ENCODE measurements at regions not wholly inside any gene's neighbourhood (a gene's known extent, or its start where the extent isn't known, plus 50 kb on each side); places are given as distances from the start of the nearest gene placed in this dataset.

GRCh38 chr6:6704103-6705060, 115.9 kb downstream of the LY86 start:
- no peak for DNase-seq

DNA sequence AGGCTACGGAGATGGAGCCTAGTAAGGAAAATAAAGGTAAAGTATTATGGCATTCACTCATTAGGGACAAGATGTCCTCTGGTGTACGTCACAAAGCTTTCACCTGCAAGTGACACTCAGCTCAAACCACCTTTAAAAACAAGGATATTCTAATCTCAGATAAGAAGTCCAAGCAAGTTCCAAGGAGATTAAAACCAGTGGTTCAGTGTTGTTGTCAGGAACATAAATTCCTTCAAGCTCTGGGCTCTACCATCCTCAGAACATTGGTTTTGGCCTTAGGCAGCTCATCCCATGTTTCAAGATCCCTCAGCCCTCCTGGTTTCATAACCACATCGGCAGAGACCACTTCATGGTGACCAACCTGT, 116.5 kb downstream of the LY86 start:
- DNase-seq = no peak

DNA sequence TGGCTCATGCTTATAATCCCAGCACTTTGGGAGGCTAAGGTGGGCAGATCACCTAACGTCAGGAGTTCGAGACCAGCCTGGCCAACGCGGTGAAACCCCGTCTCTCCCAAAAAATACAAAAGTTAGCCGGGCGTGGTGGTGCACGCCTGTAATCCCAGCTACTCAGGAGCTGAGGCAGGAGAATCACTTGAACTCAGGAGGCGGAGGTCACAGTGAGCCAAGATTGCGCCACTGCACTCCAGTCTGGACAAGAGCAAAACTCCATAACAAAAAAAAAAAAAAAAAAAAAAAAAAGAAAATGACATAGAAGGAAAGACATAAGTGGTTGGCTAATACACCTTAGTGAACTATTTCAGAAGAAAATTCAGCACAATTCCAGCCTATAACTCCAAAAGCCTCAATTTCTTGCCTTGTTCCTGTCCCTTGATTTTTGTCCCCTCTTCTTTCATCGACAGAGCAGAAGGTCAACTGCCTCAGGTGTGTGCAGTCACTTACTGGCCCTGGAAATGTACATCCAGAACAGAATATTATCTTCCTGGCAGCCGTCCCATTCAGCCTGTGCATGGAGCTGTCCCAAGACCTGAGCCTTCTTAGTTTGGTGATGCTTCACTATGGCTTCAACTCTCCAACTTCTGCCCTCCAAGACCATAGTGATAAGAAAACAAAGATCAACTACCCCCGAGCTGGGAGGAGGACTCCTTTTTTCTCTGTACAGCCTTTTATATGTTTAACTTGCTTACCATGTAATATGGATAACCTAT, 117.6 kb downstream of the LY86 start:
- no peak for DNase-seq

GRCh38 chr6:6707143-6707542, 118.6 kb downstream of the LY86 start:
- no peak for DNase-seq

DNA sequence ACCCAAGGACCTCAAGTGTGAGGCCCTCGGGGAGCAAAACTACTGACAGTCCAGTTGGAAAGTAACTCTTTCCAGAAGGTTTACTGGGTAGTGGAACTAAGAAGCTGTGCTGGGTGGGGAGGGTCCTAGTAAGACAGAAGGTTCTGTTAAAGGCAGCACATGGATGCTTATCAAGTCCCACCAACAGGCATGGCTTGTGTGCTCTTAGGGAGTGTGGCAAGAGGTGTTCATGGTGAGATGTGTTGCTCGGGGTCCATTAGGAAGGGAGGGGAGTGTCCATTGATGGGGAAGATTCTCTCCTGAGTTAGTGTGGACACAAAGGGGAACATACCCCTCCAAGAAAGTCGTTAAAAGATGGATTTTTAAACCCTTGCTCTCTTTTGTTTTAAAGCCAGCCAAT, 120.6 kb downstream of the LY86 start:
- DNase-seq = no peak

GRCh38 chr6:6711031-6711785, 122.7 kb downstream of the LY86 start:
- DNase-seq = no peak

DNA sequence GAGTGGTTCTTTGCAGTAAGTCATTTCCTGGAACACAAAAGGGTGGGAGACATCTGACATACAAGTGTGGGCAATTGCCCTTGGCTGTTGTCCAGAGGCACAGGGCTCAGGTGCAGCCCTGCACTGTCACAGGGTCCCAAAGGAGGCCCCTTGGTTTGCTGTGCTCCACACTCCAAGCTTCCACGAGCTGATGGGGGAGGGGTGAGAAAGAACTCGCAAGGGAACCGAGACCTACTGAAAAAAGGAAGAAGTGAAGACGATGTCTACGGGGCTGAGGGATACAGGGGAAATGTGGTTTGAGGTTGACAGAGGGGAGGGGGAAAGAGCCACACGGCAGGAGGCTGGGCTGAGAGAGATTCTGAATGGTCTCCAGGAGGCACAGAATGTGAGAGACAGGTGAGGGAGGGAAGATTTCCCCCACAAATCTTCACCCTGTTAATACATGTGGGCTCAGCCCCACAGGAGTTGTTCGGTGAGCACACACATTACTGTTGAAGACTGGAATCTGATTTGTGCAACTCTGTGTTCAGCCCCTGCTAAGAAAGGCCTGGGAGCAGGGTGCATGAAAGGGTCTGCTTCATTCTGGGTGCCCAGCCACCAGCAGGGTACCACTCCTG, 123.4 kb downstream of the LY86 start:
- no peak for DNase-seq

DNA sequence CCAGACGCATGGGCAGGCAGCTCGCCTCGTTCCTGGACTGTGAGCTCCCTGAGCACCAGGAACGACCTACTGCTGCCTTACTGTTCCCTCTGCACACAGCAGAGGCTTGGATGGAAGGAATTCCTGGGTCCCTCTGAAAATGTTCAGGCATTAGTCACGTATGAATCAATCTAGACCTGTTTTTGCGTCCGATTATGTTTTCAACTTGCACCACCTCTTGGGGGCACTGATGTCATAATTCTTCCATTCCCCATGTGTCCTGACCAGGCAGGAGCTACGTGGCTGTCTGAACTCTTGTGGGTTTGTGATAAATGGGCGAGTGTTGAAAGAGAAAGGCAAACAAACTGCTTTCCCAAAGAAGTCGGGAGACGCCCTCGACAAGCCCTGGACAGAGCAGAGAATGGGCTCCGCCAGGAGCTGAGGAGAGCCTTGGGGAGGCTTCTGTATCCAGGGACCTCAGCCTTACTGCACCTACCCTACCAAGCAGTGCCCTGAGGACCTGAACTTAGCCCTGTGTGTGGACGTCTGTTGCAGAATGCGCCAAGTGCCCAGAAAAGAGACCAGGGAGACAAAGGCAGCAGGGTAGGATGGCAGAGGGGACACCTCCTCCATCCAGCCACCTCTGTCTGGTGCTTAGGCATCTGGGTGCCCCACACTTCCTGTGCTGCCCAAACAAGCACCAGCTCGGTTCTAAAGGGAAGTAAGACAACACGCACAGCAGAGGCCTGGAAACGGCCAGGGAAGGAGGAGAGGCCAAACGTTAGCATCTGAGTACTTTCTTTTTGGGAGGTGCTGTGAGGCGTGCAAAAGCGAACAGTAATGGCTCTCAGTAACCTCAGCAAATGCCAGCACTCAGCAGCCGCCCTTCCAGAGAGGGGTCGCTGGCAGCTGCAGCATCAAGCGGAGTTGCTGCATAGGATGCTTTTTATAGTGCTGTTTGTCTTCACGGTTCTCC, 124.2 kb downstream of the LY86 start:
- no peak for DNase-seq

GRCh38 chr6:6713657-6714056, 125.1 kb downstream of the LY86 start:
- no peak for DNase-seq

- DNase-seq = no peak
Observed at GRCh38 chr6:6714118-6714897, 125.8 kb downstream of the LY86 start.

- no peak for DNase-seq
Observed at GRCh38 chr6:6714953-6715352, 126.4 kb downstream of the LY86 start.

GRCh38 chr6:6715465-6715864, 126.9 kb downstream of the LY86 start:
- DNase-seq = no peak

DNA sequence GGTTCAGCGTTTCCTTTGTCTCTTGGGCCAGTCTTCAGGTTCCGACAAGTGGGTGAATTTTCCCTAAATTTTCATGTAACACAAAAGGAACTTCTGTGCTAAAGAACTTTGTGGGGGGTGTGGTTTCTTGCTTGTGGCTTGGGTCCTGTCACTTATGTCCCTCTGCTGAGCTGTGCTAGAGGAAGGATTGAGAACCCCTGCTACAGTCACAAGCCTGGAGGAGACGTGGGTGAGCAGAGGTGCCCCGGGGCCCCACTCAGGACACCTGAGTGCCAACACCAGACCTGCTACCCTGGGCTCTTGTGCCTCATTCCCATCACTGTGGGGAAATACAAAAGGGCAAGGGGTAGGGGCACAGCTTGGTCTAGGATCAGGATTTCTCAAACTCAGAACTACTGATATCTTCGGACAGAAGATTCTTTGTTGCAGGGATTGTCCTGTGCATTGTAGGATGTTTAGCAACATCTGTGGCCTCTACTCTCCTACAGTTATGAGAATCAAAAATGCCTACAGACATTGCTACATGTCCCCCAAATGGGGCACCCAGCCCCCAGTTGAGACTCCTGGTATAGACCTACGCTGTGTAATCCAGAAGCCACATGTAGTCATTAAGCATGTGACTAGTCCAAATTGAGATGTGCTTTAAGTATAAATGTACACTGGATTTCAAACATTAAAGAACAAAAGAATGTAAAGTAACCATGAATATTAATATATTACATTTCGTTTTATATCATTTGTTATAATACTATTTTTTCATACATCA, 128.7 kb downstream of the LY86 start:
- DNase-seq = no peak

GRCh38 chr6:6717953-6718352, 129.4 kb downstream of the LY86 start:
- DNase-seq = no peak

GRCh38 chr6:6721606-6722005, 133.1 kb downstream of the LY86 start:
- DNase-seq = no peak

GRCh38 chr6:6722195-6722594, 133.7 kb downstream of the LY86 start:
- DNase-seq = no peak

DNA sequence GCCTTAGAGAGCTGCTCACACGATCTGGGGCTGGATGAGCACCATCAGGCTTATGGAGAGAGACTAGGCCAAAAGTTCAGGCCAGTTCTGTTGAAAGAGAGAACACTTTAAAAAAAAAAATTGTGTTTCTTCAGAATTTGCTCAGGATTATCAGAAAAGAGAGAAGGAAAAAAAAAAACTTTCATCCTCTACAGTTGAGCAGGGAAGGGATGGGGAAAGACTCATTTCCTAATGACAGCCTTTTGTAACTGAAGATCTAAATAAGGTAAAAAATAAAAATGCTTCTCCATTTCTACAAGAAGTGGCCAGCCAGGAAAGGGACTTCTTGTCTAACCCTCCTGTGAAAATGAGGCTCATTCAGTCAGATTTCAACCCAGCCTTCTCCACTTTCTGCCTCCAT, 134.8 kb downstream of the LY86 start:
- DNase-seq = no peak

DNA sequence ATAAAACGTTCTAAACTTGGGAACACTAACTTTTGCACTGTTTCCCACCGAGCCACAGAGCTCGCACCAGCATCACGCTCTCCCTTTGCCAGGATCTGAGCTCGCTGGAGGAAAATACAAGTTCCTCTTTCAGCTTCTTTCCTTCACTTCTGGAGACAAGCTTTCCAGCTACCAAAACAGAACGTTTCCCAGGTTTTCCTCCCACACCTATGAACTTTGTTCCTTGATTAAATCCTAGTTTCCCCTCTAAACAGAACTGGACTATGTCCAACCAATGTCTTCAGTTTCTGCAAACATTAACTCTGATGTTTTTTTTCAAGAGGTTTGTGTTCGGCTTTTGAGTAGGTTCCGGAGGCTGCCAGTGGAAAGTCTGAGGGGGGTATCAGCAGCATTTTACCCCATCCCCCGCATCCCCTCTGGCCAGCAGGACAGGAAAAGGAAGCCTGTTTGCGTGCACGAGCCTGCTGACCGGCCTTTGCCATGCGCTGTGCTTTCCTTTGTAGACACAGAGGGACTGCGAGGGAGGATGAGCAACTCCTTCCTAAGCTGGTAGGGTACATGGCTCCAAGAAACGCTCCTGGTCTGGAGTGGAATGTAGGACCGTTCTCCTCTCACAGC, 135.5 kb downstream of the LY86 start:
- DNase-seq = no peak
